Cardiac muscle cell (in vitro differentiated cells and primary cell): ENCODE measurements at regions not wholly inside any gene's neighbourhood (a gene's known extent, or its start where the extent isn't known, plus 50 kb on each side); places are given as distances from the start of the nearest gene placed in this dataset.

Experiments
- DNase-seq, 2 donors: peaks; one replicate each; pipeline versions ENCODE4 v3.0.0 to v3.0.0-alpha.2; 2010 to 2017; ENCODE audit warnings: low read depth in 1 of 2, low spot score in 1 of 2
- H3K27ac ChIP-seq: fragments of 200-600 bp; sonication (generic); 2 replicates; pipeline ENCODE4 v1.5.1; 2016
- H3K27me3 ChIP-seq: fragments of 200-600 bp; sonication (generic); 2 replicates; pipeline ENCODE4 v1.6.0; 2016; ENCODE audit warnings: control low read depth
- H3K36me3 ChIP-seq: fragments of 200-600 bp; sonication (generic); 2 replicates; pipeline ENCODE4 v1.5.1; 2016; ENCODE audit warnings: control low read depth
- H3K4me1 ChIP-seq: fragments of 200-600 bp; sonication (generic); 2 replicates; pipeline ENCODE4 v1.8.1; 2017; ENCODE audit warnings: low read depth, mild to moderate bottlenecking, mixed run types
- H3K4me3 ChIP-seq: fragments of 200-600 bp; sonication (generic); 2 replicates; pipeline ENCODE4 v1.5.1; 2016; ENCODE audit warnings: mild to moderate bottlenecking
- H3K9me3 ChIP-seq: fragments of 200-600 bp; sonication (generic); 2 replicates; pipeline ENCODE4 v1.5.1; 2017; ENCODE audit warnings: low read depth, mild to moderate bottlenecking, control low read depth
- TF ChIP-seq, protein P1 (sequence below): IDR thresholded peaks from 2 replicates; pipeline ENCODE4 v1.5.1; 2012; ENCODE audit warnings: low read depth, mild to moderate bottlenecking, low read length

DNA sequence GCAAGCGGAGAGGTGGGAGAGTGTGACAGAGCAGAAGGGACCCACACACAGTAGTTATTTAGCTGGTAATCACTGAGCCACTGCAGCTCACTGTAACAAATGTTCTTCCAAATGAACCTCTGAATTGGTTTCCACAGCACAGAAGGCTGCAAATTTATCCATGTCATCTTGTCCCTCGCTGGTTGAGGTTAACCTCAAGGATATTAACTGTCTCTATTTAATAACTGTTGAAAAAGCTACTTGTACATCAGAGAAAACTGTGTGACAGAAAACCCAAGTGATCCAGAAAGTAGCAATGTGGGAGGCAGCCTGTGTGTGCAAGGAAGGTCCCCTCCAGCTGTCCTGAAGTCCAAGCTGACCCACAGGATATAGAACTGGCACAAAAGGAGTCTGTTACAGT lies 153.6 kb downstream of the DSEL start:
- Histone ChIP-seq H3K4me1 (no peaks in the 10 kb centered on the region), H3K4me3 (no peak overlapping the region), H3K36me3 (no peaks in the 10 kb centered on the region), H3K27me3 (no peaks in the 10 kb centered on the region), H3K27ac (no peak overlapping the region), H3K9me3 (no peaks in the 10 kb centered on the region)
- TF ChIP-seq, protein P1, sequence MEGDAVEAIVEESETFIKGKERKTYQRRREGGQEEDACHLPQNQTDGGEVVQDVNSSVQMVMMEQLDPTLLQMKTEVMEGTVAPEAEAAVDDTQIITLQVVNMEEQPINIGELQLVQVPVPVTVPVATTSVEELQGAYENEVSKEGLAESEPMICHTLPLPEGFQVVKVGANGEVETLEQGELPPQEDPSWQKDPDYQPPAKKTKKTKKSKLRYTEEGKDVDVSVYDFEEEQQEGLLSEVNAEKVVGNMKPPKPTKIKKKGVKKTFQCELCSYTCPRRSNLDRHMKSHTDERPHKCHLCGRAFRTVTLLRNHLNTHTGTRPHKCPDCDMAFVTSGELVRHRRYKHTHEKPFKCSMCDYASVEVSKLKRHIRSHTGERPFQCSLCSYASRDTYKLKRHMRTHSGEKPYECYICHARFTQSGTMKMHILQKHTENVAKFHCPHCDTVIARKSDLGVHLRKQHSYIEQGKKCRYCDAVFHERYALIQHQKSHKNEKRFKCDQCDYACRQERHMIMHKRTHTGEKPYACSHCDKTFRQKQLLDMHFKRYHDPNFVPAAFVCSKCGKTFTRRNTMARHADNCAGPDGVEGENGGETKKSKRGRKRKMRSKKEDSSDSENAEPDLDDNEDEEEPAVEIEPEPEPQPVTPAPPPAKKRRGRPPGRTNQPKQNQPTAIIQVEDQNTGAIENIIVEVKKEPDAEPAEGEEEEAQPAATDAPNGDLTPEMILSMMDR, result no peak
- DNase-seq, result no peak

DNA sequence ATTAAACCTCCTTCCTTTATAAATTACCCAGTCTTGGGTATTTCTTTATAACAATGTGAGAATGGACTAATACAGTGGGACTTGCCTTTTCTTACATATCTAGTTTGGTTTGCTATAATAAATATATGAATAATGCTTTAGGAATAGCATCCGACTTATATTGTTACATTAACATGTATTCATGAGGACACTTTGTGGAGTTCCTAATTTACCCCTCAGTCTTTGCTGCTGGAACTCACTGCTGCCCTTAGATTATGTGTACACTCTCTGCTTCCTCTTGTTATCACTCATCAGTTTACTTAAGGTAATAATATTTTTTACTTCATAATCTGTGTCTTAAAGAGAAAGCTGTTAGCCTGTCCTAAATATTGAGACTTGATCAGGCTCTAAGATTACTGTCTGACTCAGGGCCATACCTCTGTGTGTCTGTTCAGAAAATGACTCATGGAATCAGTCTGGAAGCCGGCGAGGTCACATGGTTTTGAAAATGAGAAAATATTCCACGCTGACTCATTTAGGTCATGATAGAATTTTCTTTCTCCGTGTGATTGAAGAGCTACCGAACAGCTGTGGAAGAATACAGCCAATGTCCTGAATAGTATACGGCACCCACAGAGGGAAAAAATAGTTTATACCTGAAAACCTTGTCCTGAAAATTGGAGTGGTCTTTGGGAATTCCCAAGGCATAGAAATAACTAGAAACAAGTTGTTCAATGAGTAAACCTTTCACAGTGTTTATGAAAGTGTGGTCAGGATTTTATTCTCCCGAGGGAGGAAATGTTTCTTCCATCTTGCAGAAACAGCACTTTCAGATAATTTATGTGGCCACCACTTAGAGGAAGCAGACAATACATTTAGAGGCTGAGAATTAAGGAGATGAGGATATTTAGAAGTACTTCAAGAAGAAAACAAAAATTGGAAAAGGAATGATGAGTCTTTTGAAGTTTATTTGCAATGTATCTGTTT lies 156.4 kb downstream of the DSEL start:
- no peaks in the 10 kb centered on the region for H3K27me3 ChIP-seq

DNA sequence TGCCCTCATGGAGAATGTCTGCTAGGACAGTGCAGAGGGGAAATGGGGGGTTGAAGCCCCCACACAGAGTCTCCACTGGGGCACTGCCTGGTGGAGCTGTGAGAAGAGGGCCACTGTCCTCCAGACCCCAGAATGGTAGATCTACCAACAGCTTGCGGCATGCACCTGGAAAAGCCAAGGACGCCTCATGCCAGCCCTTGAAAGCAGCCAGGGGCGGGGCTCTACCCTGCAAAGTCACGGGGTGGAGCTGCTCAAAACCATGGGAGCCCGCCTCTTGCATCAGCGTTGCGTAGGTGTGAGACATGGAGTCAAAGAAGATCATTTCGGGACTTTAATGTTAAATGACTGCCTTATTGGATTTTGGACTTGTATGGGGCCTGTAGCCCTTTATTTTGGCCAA lies 157.6 kb downstream of the DSEL start:
- Histone ChIP-seq H3K9me3 (no peaks in the 10 kb centered on the region), H3K27ac (no peak overlapping the region), H3K4me1 (no peaks in the 10 kb centered on the region), H3K36me3 (no peaks in the 10 kb centered on the region), H3K4me3 (no peak overlapping the region), H3K27me3 (no peaks in the 10 kb centered on the region)
- TF ChIP-seq, protein P1, result no peak
- no peak for DNase-seq

More for the DNA sequence above, 156.4 kb downstream of the DSEL start:
- peak in 1 of 2 donors; percentile 93 for DNase-seq
- no peak overlapping the region for H3K27ac ChIP-seq
- TF ChIP-seq, protein P1, result no peak
- no peaks in the 10 kb centered on the region for H3K36me3 ChIP-seq
- no peaks in the 10 kb centered on the region for H3K9me3 ChIP-seq
- H3K4me3 ChIP-seq, result no peak overlapping the region
- no peaks in the 10 kb centered on the region for H3K4me1 ChIP-seq

DNA sequence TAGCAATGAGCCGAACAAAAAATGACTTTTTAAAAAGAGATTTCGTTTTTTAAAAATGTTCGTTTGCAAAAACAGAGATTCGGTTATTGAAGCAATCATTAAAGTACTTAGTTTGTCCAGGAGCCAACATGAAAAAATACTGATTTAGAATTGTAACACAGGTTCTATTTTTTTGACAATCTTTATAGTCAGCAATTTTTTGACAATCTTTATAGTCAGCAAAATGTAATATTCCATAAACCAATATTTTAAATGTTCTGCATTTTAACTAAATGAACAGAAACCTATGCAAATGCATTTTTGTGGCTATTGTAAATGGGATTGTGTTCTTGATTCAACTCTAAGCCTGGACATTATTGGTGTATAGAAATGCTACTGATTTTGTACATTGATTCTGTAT lies 161.8 kb downstream of the DSEL start:
- TF ChIP-seq, protein P1, result no peak
- no peaks in the 10 kb centered on the region for H3K36me3 ChIP-seq
- DNase-seq, result no peak
- no peak overlapping the region for H3K4me3 ChIP-seq
- no peak overlapping the region for H3K27ac ChIP-seq
- H3K27me3 ChIP-seq, result no peaks in the 10 kb centered on the region
- H3K4me1 ChIP-seq, result no peaks in the 10 kb centered on the region
- H3K9me3 ChIP-seq, result no peaks in the 10 kb centered on the region

DNA sequence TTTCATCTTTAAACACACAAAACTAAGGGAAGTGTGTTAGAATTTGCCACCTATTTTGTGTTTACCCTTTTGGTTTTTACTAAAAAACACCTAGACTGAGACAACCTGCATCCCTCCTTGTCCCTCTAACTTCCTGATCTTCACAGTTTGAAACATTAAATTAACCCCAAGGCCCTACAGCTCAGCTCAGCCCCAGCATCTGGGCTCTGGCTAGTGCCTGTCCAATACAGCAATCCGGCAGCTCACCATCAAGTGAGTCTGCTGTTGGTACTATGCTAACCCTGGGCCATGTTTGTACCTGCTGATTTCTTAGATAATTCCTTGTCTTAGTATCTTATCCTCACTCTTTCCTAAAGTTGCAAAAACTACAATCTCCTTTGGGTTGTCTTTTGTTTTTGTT lies 162.4 kb downstream of the DSEL start:
- TF ChIP-seq, protein P1, result no peak
- no peaks in the 10 kb centered on the region for H3K9me3 ChIP-seq
- DNase-seq, result no peak
- no peak overlapping the region for H3K4me3 ChIP-seq
- H3K36me3 ChIP-seq, result no peaks in the 10 kb centered on the region
- no peaks in the 10 kb centered on the region for H3K4me1 ChIP-seq
- no peak overlapping the region for H3K27ac ChIP-seq
- H3K27me3 ChIP-seq, result no peaks in the 10 kb centered on the region
